ENCODE measurements at regions not wholly inside any gene's neighbourhood (a gene's known extent, or its start where the extent isn't known, plus 50 kb on each side); places are given as distances from the start of the nearest gene placed in this dataset.

- H3K4me3 ChIP-seq (ENCODE audit: low read length), result no peak overlapping the region
- no peak overlapping the region for H3K27ac ChIP-seq (ENCODE audit: low read depth, low read length)
- H3K9ac ChIP-seq (ENCODE audit: low read length), result no peak overlapping the region
- no peaks in the 10 kb centered on the region for H3K36me3 ChIP-seq (ENCODE audit: control insufficient read depth, insufficient read depth, low read length)
- no peaks in the 10 kb centered on the region for H3K4me1 ChIP-seq (ENCODE audit: control insufficient read depth, insufficient read depth, low read length)
- H3K27me3 ChIP-seq (ENCODE audit: control insufficient read depth, insufficient read depth, low read length), result no peaks in the 10 kb centered on the region
Measured at GRCh38 chr2:72040629-72041571, 106.8 kb downstream of the CYP26B1 start.

GRCh38 chr2:72038524-72038923 is 109.1 kb downstream of the CYP26B1 start:
- Histone ChIP-seq H3K9ac (ENCODE audit: low read length) (no peak overlapping the region), H3K4me3 (ENCODE audit: low read length) (no peak overlapping the region), H3K4me1 (ENCODE audit: control insufficient read depth, insufficient read depth, low read length) (no peaks in the 10 kb centered on the region), H3K27ac (ENCODE audit: low read depth, low read length) (no peak overlapping the region), H3K27me3 (ENCODE audit: control insufficient read depth, insufficient read depth, low read length) (no peaks in the 10 kb centered on the region), H3K36me3 (ENCODE audit: control insufficient read depth, insufficient read depth, low read length) (no peaks in the 10 kb centered on the region)

DNA sequence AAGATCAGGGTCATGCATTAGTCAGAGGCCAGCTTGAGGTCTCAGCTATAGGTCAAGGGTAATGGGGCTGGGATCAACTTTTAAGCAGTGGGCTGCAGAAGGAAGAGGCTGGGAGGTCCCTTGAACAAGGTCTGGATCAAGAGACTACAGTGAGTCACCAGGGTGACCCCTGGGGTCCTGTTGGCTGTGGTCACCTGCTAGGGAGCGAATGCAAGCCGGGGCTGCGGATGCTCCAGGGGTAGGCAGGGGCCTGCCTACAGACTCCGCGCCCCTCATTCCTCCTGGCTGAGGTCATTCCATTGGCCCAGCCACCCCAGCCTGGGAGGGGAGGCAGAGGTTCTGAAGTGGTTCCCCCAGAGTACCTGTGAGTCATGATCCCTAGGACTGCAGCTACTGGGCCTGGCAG is 110.4 kb downstream of the CYP26B1 start:
- Histone ChIP-seq H3K4me1 (ENCODE audit: control insufficient read depth, insufficient read depth, low read length) (no peaks in the 10 kb centered on the region), H3K4me3 (ENCODE audit: low read length) (no peak overlapping the region), H3K9ac (ENCODE audit: low read length) (no peak overlapping the region), H3K27ac (ENCODE audit: low read depth, low read length) (no peak overlapping the region), H3K27me3 (ENCODE audit: control insufficient read depth, insufficient read depth, low read length) (no peaks in the 10 kb centered on the region), H3K36me3 (ENCODE audit: control insufficient read depth, insufficient read depth, low read length) (no peaks in the 10 kb centered on the region)

DNA sequence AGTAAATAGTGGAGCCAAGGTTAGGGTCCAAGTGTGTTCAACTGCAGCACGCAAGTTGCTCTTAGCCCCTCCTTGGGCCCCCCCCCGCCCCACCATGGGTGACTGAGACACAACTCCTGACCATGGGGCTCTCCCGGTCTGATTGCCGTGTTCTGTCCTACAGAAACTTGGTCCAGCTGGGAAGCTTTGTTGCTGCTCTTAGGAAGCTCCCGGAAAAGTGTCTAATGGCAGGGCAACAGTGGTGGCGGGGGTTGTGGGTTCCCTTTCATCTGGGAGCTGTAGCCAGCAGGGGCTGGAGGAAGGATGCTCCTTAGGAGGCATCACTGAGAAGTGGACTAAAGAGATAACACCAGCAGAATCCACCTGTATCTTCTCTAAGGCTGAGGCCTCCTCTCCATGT is 111.1 kb downstream of the CYP26B1 start:
- Histone ChIP-seq H3K9ac (ENCODE audit: low read length) (no peak overlapping the region), H3K4me1 (ENCODE audit: control insufficient read depth, insufficient read depth, low read length) (no peaks in the 10 kb centered on the region), H3K4me3 (ENCODE audit: low read length) (no peak overlapping the region), H3K36me3 (ENCODE audit: control insufficient read depth, insufficient read depth, low read length) (no peaks in the 10 kb centered on the region), H3K27ac (ENCODE audit: low read depth, low read length) (no peak overlapping the region), H3K27me3 (ENCODE audit: control insufficient read depth, insufficient read depth, low read length) (no peaks in the 10 kb centered on the region)

DNA sequence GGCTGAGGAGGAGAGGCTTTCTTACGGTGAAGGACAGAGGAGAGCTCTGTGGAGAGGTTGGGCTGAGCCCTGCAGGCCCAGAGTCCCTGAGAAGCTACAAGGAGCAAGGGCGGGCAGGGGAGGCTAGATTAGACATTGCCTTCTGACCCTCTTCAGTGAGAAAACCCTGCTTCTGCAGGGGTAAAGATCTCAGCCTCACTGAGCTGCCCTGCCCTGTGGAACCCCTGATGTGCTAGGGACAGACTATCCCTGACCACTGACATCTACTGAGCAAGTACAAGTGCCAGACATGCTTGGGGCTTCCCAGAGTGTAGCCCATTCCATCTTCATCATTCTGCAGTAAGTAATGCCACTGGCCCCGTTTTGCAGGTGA is 111.5 kb downstream of the CYP26B1 start:
- H3K4me3 ChIP-seq (ENCODE audit: low read length), result no peak overlapping the region
- H3K36me3 ChIP-seq (ENCODE audit: control insufficient read depth, insufficient read depth, low read length), result no peaks in the 10 kb centered on the region
- no peak overlapping the region for H3K9ac ChIP-seq (ENCODE audit: low read length)
- H3K4me1 ChIP-seq (ENCODE audit: control insufficient read depth, insufficient read depth, low read length), result no peaks in the 10 kb centered on the region
- no peaks in the 10 kb centered on the region for H3K27me3 ChIP-seq (ENCODE audit: control insufficient read depth, insufficient read depth, low read length)
- H3K27ac ChIP-seq (ENCODE audit: low read depth, low read length), result no peak overlapping the region

- Histone ChIP-seq H3K4me1 (ENCODE audit: control insufficient read depth, insufficient read depth, low read length) (no peaks in the 10 kb centered on the region), H3K36me3 (ENCODE audit: control insufficient read depth, insufficient read depth, low read length) (no peaks in the 10 kb centered on the region), H3K4me3 (ENCODE audit: low read length) (no peak overlapping the region), H3K9ac (ENCODE audit: low read length) (no peak overlapping the region), H3K27me3 (ENCODE audit: control insufficient read depth, insufficient read depth, low read length) (no peaks in the 10 kb centered on the region), H3K27ac (ENCODE audit: low read depth, low read length) (no peak overlapping the region)
Measured at GRCh38 chr2:72035518-72036172, 112.0 kb downstream of the CYP26B1 start.

GRCh38 chr2:72034353-72035095 is 113.1 kb downstream of the CYP26B1 start:
- H3K4me1 ChIP-seq (ENCODE audit: control insufficient read depth, insufficient read depth, low read length), result no peaks in the 10 kb centered on the region
- H3K9ac ChIP-seq (ENCODE audit: low read length), result no peak overlapping the region
- H3K4me3 ChIP-seq (ENCODE audit: low read length), result no peak overlapping the region
- H3K36me3 ChIP-seq (ENCODE audit: control insufficient read depth, insufficient read depth, low read length), result no peaks in the 10 kb centered on the region
- H3K27ac ChIP-seq (ENCODE audit: low read depth, low read length), result no peak overlapping the region
- no peaks in the 10 kb centered on the region for H3K27me3 ChIP-seq (ENCODE audit: control insufficient read depth, insufficient read depth, low read length)

DNA sequence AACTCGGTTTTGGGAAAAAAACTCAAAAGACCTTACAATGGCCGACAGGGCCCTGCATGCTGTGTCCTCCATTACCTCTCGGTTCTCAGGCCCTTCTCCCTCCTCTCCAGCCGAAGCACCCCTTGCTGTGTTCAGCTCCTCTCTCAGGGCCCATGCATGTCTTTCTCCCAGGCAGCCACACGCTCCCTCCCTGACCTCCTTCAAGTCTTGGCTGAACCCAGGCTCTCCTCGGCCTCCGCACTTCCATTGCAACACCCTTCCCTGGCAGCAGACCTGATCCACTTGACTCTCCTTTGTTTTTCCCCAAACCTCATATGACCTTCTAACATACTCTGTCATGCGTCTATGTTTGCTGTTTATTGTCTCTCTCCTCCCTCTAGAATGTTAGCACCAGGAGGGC is 114.0 kb downstream of the CYP26B1 start:
- Histone ChIP-seq H3K9ac (ENCODE audit: low read length) (no peak overlapping the region), H3K36me3 (ENCODE audit: control insufficient read depth, insufficient read depth, low read length) (no peaks in the 10 kb centered on the region), H3K27ac (ENCODE audit: low read depth, low read length) (no peak overlapping the region), H3K4me3 (ENCODE audit: low read length) (no peak overlapping the region), H3K4me1 (ENCODE audit: control insufficient read depth, insufficient read depth, low read length) (no peaks in the 10 kb centered on the region), H3K27me3 (ENCODE audit: control insufficient read depth, insufficient read depth, low read length) (no peaks in the 10 kb centered on the region)

DNA sequence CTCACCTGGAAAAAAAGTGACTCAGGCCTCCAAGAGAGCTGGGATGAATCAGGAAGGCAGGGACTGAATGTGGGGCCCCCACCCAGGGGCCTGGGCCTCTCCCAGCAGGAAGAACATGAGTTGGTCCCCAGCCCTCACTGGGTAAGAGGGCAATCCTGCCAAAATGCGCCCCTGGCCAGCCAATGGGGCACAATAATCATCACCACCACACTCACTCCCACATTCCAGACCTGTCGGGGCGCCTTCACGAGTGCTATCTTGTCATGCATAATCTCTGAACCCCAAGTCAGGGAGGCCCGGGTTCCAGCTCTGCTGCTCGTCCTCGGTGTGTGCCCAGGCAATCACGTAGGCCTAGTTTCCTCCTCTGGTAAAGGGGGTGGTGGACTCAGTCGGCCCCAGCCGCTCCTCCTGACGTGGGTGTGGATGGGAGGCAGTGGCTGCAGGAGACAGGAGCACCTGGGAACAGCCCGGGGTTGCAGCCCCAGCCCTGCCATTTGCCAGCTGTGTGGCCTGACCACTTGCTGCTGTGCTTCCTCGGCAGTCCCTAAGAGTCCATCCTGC is 115.1 kb downstream of the CYP26B1 start:
- Histone ChIP-seq H3K36me3 (ENCODE audit: control insufficient read depth, insufficient read depth, low read length) (no peaks in the 10 kb centered on the region), H3K9ac (ENCODE audit: low read length) (no peak overlapping the region), H3K27ac (ENCODE audit: low read depth, low read length) (no peak overlapping the region), H3K4me3 (ENCODE audit: low read length) (no peak overlapping the region), H3K4me1 (ENCODE audit: control insufficient read depth, insufficient read depth, low read length) (no peaks in the 10 kb centered on the region), H3K27me3 (ENCODE audit: control insufficient read depth, insufficient read depth, low read length) (no peaks in the 10 kb centered on the region)

DNA sequence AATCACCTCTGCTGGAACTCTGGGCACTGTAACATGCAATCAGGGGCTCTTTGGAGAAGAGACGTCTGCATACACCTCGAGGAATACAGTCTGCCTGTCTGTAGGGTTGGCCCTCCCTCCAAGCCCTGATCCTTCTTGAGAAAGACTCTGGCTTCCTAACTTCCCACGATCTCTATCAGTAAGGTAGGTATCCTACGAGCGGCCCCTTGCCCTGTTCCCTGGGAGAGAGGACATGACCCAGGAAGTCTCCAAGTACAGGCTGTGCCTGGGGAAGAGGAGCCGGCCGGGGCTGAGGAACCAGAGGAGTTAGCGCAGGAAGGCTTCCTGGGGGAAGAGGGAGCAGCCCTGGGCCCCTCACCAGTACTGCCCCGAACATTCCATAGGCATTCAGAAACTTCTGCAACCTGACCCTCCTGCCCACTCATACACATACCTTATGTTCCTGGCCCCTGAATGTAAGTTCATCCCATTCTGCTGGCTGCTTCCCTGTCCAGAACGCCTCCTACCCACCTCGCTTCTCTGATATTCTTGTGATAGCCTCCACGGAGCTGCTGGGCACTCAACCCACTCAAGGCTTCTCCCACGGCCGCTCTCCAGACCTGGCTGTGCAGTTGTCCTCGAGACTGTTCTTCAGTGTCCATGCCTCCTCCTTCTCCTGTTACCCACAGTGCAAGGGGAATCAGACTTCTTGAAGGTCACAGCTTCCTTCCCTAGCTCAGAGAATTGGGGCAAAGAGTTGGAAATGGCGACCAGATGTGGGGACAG is 116.1 kb downstream of the CYP26B1 start:
- Histone ChIP-seq H3K27me3 (ENCODE audit: control insufficient read depth, insufficient read depth, low read length) (no peaks in the 10 kb centered on the region), H3K4me3 (ENCODE audit: low read length) (no peak overlapping the region), H3K36me3 (ENCODE audit: control insufficient read depth, insufficient read depth, low read length) (no peaks in the 10 kb centered on the region), H3K9ac (ENCODE audit: low read length) (no peak overlapping the region), H3K27ac (ENCODE audit: low read depth, low read length) (no peak overlapping the region), H3K4me1 (ENCODE audit: control insufficient read depth, insufficient read depth, low read length) (no peaks in the 10 kb centered on the region)

DNA sequence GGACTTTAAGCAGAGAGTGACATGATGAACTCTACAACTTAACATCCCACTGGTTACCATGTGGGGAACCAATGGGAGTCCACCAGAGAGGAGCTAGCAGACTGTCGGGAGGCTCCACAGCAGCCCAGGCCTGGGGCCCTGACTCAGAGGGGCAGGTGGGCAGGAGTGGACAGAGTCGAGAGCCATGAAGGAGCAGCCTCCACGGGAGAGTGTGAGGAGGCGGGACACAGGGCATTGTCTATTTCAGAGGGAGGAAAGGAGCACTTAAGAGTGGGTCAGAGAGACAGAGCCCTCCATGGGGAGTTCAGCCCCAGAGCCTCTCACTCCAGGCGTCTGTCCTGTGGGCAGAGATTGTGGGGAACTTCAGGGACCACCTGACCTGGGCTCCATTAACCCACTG is 118.7 kb downstream of the CYP26B1 start:
- Histone ChIP-seq H3K27me3 (ENCODE audit: control insufficient read depth, insufficient read depth, low read length) (no peaks in the 10 kb centered on the region), H3K27ac (ENCODE audit: low read depth, low read length) (no peak overlapping the region), H3K9ac (ENCODE audit: low read length) (no peak overlapping the region), H3K36me3 (ENCODE audit: control insufficient read depth, insufficient read depth, low read length) (no peaks in the 10 kb centered on the region), H3K4me3 (ENCODE audit: low read length) (no peak overlapping the region), H3K4me1 (ENCODE audit: control insufficient read depth, insufficient read depth, low read length) (no peaks in the 10 kb centered on the region)

Measured in rectal smooth muscle tissue (tissue), 1 donor.